GM18861 (cell line): ENCODE measurements at regions not wholly inside any gene's neighbourhood (a gene's known extent, or its start where the extent isn't known, plus 50 kb on each side); places are given as distances from the start of the nearest gene placed in this dataset.

Source experiments
- ATAC-seq: cut with Tn5 transposase; IDR thresholded peaks from one replicate; pipeline ENCODE4 v1.9.1; 2021; ENCODE audit not compliant: unreplicated experiment

DNA sequence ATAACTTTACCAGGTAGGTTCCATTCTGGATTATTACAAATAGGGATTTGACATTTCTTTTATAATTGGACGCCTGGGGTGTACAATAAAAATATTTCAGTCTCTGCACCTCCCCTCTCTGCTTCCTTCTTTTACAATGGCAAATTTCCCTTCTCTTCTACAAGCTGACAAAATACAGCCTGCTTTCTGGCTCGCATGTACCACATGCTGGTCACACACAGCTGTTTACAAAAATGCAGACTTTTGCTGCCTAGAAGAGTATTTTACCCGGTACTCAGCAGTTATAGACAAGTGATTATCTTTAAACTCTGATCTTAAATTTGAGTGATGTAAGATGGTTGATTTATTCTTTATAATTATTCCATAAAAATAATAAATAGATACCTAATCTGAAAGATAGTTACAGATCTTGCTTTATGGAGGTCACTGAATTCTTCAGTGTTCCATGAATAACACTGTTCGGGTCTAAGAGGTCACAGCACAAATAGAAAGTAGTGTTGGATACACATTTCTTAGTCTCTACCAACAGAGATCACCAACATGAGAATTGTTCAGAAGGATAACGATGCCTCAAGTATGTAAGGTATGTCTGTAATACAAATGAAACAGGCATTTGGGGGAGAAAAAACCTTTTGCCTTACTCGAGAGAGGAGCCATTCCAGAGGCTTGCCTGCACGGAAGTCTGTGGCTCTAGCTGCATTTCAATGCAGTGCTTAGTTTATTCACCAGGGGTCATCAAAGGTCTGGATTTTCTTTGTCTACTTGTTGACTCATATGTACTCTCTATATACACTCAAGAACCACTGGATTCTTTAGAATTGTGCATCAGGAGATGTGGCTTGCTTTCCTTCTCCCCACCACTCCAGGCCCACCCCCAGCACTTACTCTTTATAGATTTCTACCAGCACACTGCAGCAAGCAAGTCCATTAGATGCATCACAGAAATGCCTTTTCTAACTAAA is 206.6 kb upstream of the RFX3 start:
- ATAC-seq = peak; percentile 96

DNA sequence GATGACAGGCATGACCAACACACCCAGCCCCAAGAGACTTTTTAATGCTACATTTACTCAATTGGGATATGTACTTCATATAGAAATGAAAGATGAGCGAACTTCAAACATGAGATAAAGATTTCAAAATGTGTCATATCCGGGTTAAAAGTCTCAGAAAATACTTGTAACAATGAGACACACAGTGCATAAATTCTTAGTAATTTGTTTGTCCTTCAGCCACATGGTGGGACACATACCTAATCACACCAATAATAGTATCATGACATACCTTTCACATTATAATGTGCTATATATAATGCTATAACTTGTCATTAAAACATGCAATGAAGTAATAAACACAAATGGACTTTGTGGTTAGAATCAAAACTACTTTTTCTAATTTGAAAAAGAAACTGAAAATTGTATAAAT is 204.7 kb upstream of the RFX3 start:
- ATAC-seq = no peak

DNA sequence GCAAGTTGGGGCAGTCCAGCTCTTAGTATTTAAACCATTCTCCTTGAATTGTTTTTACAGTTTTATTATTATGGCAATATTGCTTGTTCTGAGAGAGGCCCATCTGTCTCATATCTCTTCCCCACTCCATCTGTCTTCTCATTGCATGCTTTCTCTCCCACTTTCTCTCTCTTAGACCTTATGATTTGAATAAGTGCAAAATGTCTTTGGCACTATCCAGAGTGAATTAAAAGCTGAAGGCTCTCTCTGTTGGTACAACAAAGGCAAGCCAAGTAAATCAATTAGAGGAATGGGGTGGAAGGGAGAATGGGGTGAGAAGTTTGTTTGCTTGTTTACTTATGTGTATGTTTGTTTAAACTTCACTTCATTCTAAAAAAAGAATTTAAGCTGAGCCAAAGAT is 195.3 kb upstream of the RFX3 start:
- ATAC-seq = no peak

DNA sequence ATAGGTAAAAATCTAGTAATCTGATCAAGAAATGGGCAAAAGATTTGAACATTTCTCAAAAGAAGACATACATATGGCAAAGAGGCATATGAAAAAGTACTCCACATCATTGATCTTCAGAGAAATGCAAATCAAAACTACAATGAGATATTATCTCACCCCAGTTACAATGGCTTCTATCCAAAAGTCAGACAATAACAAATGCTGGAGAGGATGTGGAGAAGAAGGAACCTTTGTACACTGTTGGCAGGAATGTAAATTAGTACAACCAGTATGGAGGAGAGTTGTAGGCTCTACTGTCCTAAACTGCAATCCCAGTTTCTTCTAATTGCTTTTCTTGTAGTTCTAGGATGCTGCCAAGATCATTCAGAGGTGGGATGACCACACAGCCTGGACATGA is 193.5 kb upstream of the RFX3 start:
- no peak for ATAC-seq

DNA sequence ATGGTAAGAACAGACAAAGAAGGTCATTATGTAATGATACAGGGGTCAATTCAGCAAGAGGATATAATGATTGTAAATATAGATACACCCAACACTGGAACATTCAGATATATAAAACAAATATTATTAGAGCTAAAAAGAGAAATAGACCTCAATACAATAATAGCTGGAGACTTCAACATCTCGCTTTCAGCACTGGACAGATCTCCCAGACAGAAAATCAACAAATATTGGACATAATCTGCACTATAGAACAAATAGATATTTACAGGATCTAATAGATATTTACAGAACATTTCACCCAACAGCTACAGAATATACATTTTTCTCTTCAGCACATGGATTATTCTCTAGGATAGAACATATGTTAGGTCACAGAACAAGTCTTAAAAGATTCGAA is 190.6 kb upstream of the RFX3 start:
- ATAC-seq = no peak

GRCh38 chr9:3708751-3709150 is 182.9 kb upstream of the RFX3 start:
- ATAC-seq = no peak

- ATAC-seq = no peak
Measured at GRCh38 chr9:3704890-3705289, 179.1 kb upstream of the RFX3 start.

GRCh38 chr9:3700772-3701171 is 175.0 kb upstream of the RFX3 start:
- ATAC-seq = no peak

GRCh38 chr9:3699883-3700282 is 174.1 kb upstream of the RFX3 start:
- ATAC-seq = no peak

GRCh38 chr9:3698531-3698930 is 172.7 kb upstream of the RFX3 start:
- ATAC-seq = no peak

DNA sequence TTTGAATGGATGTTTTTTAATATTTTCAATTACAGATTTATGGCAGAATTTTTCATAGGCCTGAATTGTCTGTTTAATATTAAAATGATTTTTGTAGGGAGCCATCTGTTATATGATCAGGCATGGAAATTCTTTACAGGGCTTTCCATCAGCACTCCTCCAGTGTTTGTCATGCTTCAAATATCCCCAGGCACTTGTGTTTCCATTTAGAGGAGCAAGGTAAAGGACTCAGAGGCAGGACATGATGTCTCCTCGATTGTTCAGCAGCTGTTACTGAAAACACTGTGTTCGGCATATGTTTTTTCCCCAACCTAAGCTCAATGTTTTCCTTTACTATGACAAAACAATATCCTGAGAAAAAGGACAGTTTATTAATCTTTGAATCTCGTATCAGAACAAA is 172.3 kb upstream of the RFX3 start:
- ATAC-seq = no peak

DNA sequence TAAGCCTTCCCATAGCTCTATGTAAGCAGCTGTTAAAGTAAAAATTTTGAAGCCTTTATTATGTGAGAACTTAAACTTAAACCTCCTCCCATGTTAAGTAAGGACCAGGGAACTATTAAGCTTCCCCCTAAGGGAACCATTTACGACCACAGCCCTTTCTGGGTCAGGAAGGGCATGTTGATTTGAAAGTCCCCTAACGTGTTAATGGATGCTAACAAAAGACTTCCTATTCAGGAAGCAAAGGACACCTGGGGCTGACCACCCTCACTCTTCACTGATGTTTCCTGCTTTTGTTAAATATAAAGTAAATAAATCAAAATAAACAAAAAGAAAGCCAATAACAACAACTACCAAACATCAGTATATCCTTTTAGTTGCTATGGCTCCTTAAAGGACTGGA is 170.6 kb upstream of the RFX3 start:
- ATAC-seq = no peak

DNA sequence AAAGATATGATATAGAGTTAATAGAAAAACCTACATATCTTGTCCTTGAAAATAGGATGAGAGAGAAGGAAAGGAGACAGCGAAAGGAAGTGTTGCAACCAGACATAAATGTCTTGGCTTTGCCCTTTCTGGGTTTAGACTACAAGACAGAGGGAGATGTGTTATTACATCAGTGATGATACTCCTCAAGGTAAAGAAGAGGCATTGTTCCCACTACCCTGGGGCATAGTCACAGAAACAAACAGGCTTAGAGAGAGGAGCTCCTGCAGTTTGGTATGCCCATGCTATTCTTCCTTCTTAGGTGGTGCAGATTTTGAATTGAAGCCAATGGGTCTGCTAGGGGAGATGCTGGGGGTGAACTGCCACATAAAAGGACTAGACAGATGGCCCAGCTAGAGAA is 166.8 kb upstream of the RFX3 start:
- no peak for ATAC-seq

DNA sequence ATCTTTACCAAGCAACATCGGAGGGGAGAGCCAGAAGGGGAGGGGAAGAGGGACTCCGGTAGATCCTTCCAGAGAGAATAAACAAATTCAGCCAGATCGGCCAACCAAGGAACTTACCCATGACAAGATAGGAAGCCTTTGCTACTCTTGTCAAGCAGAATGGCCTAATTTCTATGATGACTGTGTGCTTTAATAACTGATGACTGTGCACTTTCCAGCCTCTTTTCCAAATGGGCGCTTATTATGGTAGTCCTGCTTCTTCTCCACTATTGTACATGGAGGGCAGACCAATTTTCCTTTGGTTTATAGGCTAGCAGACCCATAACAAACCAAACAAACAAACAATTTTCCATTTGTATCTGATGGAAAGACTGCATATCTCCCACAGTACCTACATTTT is 163.8 kb upstream of the RFX3 start:
- ATAC-seq = no peak

- no peak for ATAC-seq
Measured at GRCh38 chr9:3687145-3687544, 161.3 kb upstream of the RFX3 start.

DNA sequence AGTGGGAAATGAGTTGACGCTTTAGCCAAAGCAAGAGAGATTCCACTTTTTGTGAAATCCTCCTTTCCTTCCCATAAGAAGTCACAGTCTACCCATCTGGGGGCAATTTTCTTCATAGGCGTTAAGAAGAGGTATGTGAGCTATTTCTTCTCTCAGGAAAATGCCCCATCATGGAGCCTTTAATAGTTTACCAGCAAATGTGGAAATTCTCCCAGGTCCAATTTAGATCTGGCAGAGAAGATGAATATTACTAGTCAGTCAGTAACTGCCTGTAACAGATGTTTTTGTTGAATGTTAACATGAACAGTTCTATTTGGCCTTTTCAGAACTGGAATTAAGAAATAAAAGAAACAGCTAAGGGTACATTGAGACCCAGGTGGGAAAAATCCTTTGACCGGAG is 156.4 kb upstream of the RFX3 start:
- ATAC-seq = no peak

GRCh38 chr9:3677541-3677940 is 151.7 kb upstream of the RFX3 start:
- ATAC-seq = no peak

- no peak for ATAC-seq
Measured at GRCh38 chr9:3676766-3677165, 151.0 kb upstream of the RFX3 start.

DNA sequence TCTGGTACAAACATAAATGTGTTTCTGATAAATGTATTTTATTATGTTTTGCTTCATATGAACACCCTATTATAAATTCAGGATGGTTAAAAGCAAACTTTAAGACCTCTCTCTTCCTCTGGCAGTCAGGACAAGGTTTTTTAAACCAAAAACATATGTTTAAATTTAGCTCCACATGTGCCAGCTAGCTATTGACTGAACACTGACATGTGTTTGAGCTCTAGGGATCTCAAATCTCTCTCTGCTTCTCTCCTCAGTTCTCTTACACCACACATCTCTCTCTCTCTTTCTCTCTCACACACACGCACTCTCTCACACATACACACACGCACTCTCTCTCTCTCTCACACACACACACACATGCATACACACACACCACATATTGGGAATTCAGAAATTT is 150.1 kb upstream of the RFX3 start:
- ATAC-seq = no peak

DNA sequence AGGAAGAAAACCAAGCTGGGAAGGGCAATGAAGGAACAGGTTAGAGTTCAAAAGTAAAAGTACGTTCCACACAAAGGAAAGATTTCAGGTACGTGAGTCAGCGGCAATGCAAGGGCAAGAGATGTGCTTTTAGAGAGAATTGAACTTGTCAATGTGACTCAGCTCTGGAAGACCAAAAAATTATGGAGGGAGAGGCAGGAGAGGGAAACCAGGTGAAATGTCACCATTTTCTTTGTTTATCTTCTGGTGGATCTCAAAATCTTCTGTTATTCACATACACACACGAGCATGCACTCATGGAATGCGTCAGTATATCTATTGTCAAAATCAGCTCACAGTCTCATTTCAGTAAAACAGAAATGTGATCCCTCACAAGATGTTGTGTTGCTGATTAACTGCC is 148.8 kb upstream of the RFX3 start:
- ATAC-seq = no peak

- ATAC-seq = no peak
Measured at GRCh38 chr9:3672399-3672798, 146.6 kb upstream of the RFX3 start.

DNA sequence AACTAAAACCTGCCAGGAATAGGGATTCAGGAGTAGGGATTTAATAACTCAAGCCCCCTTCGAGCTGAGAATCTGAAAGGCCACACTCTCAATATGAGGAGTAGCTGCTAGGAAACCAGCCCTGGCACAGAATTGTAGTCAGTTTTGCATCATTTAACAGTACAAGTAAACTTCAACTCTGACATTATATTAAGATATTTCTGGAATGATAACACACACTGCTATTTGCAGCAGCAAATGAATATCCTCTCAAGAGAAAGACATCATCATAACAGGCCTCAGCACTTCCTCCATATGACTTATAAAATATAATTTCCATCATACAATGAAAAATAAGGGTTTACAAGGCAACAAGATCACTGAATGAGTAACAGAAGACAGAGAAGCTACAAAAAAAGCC is 138.2 kb upstream of the RFX3 start:
- ATAC-seq = no peak

DNA sequence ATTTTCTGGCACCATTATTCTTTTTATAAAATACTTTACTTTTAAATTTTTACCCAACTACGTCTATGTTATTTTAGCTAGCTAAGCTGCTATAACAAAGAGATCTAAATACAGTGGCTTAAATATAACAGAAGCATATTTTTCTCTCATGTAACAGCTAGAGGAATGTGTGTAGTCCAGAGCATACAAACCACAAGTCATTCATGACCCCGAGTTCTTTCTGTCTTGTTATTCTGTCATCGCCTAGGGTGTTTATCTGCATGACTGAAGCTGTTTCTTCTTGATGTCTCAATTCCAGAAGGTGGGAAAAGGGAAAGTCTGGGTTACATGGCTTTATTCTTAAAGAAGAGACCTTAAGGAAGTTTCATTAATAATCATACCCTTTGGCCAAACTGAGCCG is 136.9 kb upstream of the RFX3 start:
- no peak for ATAC-seq
